ENCODE measurements at regions not wholly inside any gene's neighbourhood (a gene's known extent, or its start where the extent isn't known, plus 50 kb on each side); places are given as distances from the start of the nearest gene placed in this dataset.

- TF ChIP-seq, protein P1, sequence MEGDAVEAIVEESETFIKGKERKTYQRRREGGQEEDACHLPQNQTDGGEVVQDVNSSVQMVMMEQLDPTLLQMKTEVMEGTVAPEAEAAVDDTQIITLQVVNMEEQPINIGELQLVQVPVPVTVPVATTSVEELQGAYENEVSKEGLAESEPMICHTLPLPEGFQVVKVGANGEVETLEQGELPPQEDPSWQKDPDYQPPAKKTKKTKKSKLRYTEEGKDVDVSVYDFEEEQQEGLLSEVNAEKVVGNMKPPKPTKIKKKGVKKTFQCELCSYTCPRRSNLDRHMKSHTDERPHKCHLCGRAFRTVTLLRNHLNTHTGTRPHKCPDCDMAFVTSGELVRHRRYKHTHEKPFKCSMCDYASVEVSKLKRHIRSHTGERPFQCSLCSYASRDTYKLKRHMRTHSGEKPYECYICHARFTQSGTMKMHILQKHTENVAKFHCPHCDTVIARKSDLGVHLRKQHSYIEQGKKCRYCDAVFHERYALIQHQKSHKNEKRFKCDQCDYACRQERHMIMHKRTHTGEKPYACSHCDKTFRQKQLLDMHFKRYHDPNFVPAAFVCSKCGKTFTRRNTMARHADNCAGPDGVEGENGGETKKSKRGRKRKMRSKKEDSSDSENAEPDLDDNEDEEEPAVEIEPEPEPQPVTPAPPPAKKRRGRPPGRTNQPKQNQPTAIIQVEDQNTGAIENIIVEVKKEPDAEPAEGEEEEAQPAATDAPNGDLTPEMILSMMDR (IDR thresholded peaks at IDR 0.05; ENCODE audit: low read length) = no peak
- TF ChIP-seq EZH2 (IDR thresholded peaks at IDR 0.05; ENCODE audit: borderline replicate concordance, low read length) = no peak
These were observed 386.3 kb upstream of the CADM1 start for GRCh38 chr11:115890500-115890899.

All from OCI-LY1 (cell line).